ELF-1 (cell line): ENCODE measurements at regions not wholly inside any gene's neighbourhood (a gene's known extent, or its start where the extent isn't known, plus 50 kb on each side); places are given as distances from the start of the nearest gene placed in this dataset.
A peak's percentile ranks its signal among the peaks of the same experiment; 100 is the strongest.

Experiments
- DNase-seq: peaks from one replicate; pipeline ENCODE4 v3.0.0-alpha.2; 2016; ENCODE audit warnings: low read depth, low spot score

DNA sequence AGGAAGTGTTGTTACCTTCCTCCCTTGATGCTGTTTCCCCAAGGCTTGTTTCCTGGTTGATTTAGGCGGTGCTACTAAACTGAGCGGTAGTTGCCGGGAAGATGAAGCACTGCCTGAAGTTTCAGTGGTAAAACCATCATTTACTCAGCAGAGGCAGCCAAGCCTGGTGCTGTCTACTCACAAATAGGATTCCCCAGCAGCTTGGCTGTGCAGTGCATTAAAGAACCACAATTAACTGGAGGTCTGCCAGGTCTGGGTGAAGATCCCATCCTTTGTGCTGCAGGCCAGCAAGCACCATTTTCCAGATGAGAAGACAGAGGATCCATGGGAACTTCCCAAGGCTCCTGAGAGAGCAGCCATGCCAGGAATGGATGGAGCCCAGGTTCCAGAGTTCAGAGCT lies 231.9 kb upstream of the E2F8 start:
- no peak for DNase-seq

DNA sequence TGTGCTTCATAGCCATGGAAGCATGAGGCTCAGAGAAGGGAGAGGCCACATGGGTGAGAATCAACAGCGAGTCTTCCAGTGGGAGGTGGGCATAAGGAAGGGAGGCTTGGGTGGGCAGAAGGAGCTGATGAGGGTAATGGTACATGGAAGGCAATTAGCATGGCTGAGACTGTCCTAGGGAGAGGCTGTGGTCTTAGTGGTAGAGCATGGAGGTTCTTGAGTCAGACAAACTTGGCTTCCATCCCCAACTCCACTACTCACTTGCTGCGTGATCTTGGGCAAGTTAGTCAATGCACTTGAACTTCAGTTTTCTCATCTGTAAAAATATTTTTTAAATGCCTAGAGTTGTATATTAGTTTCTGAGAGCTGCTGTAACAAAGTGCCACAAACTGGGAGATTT lies 227.2 kb upstream of the E2F8 start:
- no peak for DNase-seq

DNA sequence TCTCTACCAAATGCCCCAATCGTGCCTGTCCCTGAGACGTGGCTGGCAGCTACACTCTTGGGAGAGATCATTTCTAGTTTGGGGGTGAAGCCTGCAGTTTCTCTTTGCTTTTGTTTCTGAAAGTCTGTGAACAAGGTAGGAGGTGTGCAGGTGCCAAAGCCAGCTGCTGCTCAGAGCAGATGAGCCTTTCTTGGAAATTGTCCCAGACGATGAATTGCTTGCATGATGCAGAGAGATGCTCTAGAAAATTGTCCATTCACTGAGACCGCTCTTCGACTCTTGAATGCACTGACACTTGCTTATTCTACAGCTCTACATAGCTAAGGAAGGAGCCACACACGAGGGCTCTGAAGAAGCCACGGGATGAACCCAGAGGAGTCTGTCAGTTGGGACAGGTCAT lies 225.6 kb upstream of the E2F8 start:
- DNase-seq: no peak

DNA sequence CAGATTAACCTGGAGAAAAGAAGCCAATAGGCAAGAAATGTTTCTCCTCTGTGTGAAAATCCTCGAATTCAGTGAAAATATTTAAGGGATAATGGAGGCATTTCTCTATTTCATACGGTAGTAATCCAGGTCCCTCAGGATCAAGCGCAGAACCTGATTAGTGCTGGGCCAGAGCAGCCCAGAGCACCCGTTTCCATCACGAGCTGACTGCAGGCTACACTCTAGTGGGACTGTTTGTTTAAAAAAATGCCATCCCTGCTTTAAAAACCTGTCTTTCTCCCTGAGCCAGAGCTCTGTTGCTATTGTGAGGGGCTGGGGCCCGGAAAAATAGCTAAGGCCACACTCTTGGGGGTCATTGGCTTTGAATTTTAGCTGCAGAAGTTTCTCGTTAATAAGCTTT lies 223.2 kb upstream of the E2F8 start:
- DNase-seq: no peak

DNA sequence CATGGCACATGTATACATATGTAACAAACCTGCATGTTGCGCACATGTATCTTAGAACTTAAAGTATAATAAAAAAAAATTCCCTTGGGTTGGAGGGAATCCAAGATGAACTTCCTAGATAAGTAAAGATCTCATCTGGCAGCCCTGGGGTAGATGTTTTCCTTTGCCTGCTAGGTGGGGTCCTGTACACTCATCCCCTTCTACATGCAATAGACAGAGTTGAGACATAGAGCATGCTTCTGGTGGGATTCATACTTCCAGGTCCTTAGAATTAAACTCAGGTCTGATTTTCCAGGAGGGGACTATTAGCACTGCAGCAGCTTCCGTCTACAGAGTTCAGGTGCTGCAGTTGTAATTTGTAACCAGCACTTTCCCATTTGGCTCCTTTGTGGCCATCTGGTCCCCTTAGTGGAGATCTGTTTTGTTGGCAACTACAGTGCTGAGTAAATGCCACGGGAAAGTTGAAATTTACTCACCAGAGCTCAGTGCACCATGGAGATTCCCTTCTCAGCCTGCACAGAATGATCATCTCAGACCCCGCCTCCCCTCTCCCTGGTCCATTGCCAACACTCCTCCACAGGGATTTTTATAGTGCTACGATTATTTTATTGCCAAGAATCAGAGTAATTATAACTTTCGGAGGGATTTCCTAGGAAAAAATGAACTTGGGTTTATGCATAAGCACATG lies 220.1 kb upstream of the E2F8 start:
- DNase-seq: no peak

DNA sequence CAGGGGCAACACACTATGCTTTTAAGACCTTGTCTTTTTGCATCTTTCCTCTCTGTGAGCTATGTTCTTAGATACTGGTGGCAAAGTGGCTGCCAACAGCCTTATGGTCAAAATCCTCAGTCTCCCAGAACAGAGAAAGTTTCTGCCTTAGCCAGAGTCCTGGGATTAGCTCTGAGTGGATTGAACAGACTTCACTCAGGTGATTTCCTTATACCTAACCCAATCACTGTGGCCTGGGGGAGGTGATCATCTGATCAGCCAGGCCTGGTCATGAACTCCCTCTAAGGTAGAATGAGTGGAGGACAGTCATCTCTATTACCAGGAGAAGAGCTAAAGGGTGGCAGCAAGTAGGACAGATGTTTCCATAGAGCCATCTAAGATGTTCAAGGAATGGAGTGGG lies 218.5 kb upstream of the E2F8 start:
- DNase-seq: no peak

DNA sequence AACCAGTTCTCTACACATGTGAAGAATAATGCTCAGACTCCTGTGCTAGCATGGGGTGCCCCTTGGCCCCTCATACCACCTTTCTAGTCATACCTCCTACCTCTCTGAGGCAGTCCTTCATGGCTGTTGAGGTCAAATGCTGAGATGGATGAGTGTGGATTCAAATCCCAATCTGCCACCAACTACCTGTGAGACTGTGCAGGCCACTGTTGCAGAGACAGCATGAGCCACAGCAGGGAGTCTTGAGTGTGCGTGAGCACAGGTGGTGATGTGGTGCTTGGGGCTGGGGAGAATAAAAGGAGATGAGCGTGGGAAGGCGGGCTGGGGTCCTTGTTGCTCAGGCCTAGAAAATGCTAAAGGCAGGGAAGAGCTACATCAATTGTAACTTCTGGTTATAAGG lies 218.0 kb upstream of the E2F8 start:
- no peak for DNase-seq

DNA sequence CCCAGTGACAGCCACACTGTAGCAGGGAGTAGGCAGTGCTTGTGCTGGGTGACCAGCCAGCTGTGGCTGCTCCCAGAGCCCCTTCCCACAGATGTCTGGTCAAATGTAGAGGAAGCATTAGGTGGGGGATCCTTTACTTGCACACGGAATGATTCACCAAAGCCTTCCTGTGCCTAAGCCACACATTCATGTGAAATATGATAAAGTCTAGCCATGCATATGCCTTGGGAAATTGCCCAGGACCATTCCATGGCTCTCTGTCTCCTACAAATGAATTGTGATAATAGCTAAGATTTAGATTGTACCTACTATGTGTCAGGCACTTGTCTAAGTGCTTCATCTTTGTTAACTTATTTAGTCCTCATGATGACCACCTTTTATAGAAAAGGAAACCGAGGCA lies 217.5 kb upstream of the E2F8 start:
- no peak for DNase-seq

DNA sequence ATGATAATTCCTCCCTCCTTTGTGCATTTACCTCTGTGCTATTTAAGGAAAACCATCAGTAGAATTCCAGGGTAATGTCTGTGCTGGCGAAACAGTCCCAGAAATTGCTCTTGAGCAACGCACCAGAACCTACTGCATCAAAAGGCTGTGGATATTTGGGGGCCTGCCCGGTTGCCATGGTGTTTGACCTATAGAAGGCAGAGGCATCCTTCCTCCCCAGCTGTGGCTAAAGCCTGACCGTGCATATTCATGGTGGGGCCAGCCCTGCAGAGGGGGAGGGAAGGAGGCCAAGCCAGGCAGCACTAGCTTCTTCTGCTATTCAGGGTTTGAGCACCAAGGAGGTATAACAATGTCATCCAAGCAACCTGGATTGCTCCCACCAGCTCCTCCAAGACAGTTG lies 215.0 kb upstream of the E2F8 start:
- DNase-seq: no peak

DNA sequence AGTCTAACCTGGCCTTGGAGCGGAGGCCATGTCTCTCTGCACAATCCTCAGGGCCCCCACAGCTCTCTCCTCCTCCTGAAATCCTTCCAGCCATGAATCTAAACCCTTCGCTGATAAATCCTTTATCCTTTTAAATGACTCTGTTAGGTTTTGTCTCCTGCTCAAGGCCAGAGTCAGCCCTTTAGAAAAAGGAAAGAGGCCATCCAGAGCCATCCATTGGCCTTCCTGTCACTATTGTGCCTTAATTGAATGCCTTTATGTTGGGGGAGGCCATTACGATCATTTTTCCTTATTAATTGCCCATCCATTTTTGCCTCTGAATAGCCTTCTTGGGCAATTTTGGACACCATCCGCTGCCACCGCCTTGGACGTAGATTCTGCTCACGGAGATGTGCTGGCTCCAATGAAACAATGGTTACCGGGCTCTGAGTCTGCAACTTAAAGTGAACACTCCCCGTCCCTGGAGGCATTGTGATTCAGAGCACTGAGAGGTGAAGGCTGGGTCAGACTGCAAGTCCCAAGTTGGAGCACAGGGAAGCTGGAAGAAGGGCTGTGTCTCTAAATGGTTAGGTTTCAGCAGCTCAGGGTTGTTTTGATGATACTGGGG lies 213.0 kb upstream of the E2F8 start:
- peak; percentile 43 for DNase-seq

DNA sequence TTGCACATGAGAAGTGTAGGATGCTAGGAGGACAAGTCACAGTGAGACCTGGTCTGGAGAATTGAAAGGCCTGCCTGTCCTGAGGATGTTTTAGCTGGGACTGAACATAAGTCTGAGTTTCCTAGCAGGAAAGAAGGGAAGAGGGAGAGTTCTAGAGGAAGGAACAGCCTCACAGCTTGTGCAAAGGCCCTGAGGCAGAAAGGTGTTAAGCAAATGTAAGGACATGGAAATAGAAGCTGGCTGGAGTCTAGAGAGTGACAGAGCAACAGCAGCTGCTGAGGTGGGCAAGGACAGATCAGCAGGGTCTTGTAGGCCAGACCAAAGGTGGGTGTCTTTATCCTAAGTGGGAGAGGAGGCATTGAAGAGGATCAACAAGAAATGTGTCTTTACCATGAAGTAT lies 210.9 kb upstream of the E2F8 start:
- no peak for DNase-seq

DNA sequence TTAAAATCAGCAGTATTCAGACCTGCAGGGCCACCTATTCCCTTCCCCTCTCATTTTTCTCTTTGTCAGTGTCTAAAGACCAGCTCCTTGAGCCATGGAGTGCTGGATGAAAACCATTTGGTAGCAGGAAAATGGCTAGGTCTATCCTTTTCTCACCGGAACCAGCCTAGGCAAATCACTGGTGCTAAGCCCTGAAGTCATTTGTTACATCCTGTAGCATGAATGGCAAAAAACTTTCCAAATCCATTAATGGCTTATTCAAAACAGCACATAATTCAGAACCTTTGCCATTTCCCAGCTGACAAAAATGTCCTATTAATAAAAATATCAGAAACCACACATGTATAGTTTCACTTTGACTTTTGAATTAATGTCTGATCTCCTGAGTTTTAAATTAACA lies 209.5 kb upstream of the E2F8 start:
- DNase-seq: no peak

DNA sequence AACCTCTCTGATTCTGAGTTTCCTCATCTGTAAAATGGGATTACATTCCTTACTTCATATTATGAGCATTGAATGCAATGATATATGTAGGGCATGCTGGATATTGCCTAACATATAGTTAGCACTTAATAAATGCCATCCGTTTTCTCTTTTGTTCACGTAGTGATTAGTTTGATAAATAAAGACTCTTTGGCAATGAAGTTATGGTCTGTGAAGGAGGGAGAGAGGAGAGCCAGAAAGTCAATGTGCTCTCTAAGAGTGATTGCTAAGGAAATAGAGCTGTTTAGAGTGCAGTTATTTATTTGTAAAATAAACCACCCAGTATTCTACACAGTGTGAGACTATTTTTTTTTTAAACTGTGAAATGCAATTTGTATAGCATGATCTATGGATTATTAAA lies 207.9 kb upstream of the E2F8 start:
- DNase-seq: no peak

DNA sequence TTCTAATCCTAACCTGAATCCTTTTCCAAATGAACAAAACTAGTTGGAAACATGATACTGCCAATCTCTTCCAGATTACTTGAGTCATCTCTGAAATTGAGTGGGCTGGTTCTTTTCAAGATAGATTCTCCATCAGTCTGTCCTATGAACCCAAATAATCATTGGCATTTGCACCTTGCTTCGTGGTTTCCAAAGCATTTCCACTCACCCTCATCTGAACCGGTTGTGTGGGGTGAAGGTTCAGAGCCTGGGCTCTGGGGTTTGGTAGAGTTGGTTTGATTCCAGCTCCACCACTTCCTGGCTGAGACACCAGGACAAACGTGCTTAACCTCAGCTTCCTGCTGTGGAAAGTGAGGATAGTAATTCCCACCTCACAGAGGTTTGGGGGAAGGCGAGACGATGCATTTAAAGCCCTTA lies 206.4 kb upstream of the E2F8 start:
- DNase-seq: no peak

DNA sequence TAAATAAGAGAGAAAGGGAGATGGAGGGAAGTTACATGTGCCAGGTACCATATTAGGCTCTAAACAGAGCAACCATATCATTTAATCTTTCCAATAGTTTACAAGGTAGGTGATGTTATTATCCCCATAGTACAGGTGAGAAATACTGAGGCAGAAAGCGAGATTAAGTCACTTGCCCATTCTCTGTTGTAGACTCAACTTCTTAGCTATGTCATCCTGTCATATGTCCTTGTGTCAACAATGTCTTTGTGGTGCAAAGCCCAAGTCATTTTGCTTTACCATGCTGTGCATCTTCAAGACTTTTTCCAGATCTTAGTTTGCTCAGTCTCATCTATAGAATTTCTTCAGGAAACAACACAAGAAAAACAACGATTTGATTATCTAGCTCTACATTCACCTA lies 205.0 kb upstream of the E2F8 start:
- DNase-seq: no peak

DNA sequence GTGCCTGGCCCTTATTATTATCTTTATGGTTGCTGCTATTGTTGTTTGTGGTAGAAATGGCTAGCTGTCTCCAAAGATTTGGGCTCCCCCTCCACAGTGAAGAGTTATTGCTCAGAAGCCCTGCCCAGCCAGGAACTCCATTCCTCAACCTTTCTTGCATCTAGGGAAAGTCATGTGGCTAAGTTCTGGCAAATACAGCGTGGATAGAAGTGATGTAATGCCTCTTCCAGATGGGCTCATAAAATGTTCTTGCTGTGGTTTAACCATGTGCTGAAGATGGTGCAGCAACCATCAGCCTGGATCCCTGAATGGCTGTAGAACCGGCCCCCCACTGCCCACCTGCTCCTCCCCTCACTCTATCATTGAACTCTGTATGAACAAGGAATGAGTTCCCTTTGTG lies 203.5 kb upstream of the E2F8 start:
- DNase-seq: no peak

DNA sequence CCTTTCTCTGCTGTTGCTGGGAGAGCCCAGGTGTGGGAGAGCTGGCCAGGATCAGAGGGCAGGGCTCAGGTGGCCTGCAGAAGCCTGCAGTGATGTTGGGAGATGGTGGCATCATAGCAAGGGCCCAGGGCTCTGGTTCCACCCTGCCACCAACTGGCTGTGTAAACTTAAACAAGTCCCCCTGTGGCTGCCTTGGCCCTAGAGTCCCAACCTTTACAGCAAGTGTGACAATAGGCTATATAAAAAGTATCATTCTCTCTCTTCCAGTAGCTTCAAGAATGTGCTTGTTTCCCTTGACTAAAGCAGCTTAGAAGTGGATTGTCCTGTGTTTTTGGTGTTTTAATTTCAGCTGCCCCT lies 201.8 kb upstream of the E2F8 start:
- DNase-seq: no peak

DNA sequence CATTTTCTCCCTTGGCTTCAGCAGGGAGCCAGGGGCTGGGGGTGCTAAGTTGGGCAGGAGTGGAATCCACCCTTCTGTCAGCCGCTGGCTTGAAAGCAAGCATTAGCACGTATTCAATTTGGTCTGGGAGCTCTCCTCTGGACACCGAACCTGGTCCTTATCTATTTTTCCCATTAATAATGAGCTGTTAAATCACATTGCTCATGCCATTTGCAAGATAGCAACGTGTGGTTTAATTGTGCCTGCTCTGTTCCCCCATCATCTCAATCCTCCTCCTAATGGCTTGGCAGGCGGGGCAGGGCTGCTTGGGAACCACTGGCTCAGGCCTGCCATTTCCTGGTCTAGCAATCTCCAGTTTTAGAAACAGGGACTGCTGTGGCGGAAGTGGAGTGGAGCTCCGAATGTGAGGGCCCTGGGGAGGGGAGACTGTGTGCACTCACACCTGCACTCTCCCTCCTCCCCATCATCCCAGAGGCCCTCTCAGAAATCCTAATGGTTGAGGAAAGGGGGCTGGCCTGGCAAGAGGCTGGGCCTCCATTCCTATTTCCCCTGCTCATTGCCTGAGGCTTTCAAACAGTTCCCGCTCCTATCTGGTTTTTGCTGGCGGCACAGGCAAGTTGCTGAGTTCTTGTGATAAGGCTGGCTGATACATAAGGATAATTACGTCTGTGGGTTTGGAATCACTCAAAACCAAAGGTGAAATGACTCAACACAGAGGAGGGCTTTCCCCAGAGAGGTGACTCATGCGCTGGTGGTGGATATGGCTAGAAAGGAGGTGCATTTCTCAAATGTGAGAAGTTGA lies 201.2 kb upstream of the E2F8 start:
- DNase-seq: peak; percentile 82

DNA sequence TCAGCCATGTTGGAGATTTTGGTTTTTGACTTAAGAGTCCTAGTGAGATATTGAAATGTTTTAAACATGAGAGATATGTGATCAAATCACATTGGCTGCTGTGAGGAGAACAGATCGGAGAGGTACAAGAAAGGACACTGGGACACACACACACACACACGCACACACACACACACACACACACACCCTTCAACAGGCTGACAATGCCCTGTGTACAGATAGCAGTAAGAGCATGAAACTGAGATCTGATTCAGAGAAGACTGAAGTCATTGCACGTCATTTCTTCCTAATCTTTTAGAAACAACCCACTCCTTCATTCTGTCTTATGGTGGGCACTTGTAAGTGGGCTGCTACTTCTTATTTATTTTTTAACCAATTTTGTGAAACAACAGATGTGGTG lies 200.5 kb upstream of the E2F8 start:
- no peak for DNase-seq

DNA sequence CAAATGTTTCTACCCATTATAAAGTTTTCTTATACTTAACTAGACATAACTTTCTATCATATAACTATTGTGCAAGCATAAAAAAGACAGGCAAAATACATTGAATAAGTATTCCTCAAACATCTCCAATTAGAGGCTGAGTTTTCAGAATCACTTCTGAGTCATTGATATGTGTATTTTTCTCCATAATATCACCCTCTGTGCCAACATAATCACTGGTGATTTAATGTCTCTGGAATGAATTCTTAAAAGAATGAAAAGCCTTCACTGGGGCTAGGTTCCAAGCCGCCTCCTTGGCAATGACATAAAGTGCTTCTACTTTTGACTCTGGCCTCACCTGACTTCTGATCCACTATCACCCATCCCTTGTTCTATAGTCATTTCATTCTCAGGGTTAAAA lies 197.0 kb upstream of the E2F8 start:
- no peak for DNase-seq

DNA sequence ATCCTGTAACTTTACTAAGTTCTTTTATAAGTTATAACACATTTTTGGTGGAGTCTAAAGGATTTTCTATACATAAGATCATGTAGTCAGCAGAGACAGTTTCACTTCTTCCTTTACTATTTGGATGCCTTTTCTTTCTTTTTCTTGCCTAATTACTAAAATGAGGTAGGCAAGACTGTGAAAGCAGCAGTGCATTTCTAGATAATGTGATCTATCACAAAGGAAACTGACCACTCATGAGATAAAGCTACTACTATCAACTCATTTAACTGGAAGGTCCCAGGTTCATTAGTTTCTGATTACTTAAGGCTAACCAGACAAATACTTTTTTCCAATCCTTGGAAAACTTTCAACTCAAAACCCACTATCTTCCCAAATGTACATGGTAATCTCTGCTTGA lies 196.2 kb upstream of the E2F8 start:
- no peak for DNase-seq

DNA sequence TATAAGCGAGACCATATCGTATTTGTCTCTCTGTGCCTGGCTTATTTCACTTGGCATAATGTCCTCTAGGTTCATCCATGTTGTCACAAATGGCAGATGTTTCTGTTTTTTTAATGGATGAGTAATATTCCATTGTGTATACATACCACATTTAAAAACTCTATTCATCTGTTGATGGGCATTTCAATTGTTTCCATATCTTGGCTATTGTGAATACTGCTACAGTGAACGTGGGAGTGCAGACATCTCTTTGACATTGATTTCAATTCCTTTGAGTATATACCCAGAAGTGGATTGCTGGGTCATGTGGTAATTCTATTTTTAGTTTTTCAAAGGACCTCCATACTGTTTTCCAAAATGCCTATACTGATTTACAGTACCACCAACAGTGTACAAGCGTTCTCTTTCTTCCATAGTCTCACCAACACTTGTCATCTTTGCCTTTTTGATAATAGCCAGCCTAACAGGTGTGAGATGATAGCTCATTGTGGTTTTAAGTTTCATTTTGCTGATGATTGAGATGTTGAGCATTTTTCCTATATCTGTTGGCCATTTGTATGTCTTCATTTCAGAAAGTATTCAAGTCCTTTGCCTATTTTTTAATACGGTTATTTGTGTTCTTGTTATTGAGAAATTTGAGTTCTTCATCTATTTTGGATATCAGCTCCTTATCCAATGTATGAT lies 194.7 kb upstream of the E2F8 start:
- DNase-seq: no peak

DNA sequence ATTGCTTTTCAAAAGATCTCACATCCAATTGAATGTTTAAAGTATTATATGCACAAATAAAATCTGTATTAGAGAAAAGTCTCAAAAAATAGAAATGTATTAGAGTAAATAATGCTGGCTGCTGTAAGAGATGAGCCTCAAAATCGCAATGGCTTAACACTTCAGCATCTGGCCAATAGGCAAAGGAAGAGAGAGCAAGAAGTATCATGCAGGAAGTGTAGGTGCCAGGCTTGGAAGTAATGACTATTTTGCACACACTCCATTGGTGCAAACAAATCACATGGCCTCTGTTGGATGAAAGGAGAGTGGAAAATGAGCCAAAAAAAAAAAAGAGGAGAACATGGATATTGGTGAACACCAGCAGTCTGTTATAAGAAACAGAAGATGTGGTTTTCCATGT lies 193.0 kb upstream of the E2F8 start:
- DNase-seq: no peak
